ENCODE measurements at regions not wholly inside any gene's neighbourhood (a gene's known extent, or its start where the extent isn't known, plus 50 kb on each side); places are given as distances from the start of the nearest gene placed in this dataset.

DNA sequence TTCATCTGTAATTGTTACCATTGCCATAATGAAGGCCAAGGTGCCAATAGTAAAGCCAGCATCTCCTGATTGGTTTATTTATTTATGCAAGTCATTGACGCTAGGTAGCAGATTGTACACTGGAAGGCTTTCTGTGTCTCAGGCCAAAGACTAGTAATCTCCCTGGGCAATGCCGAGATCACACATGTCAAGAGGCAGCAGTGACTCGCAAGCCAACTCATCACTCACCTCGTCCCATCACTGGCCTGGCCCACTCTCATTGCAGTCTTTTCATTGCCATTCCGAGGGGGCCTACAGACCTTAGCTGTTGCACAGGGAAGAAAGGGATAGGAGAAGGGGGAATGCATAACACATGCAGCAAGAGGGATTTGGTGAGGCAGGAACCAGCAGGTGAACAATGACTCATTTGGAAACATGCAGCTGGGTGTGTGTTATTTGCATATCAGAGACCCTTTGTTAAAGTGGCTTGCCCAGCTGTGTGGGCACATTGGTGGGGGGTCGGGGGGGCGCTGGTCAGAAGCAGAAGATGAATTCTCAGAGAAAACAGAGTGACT is 448.7 kb upstream of the HNRNPA3 start:
- H3K4me3 Mint-ChIP-seq (ENCODE audit: low read depth, unreplicated experiment) = no peak overlapping the region
- intact Hi-C loops (cut with micrococcal nuclease; ENCODE audit: unreplicated experiment) = no loop called here
- TF ChIP-seq, protein P1, sequence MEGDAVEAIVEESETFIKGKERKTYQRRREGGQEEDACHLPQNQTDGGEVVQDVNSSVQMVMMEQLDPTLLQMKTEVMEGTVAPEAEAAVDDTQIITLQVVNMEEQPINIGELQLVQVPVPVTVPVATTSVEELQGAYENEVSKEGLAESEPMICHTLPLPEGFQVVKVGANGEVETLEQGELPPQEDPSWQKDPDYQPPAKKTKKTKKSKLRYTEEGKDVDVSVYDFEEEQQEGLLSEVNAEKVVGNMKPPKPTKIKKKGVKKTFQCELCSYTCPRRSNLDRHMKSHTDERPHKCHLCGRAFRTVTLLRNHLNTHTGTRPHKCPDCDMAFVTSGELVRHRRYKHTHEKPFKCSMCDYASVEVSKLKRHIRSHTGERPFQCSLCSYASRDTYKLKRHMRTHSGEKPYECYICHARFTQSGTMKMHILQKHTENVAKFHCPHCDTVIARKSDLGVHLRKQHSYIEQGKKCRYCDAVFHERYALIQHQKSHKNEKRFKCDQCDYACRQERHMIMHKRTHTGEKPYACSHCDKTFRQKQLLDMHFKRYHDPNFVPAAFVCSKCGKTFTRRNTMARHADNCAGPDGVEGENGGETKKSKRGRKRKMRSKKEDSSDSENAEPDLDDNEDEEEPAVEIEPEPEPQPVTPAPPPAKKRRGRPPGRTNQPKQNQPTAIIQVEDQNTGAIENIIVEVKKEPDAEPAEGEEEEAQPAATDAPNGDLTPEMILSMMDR (IDR thresholded peaks at IDR 0.05; ENCODE audit: unreplicated experiment) = no peak
- no peak for DNase-seq
- H3K27me3 Mint-ChIP-seq (ENCODE audit: unreplicated experiment) = peaks cover 50% of the 10 kb centered on the region
- H3K4me1 Mint-ChIP-seq (ENCODE audit: low read depth, unreplicated experiment) = no peaks in the 10 kb centered on the region
- BruUV-seq (replicated peaks) = no TSS peak
- no peaks in the 10 kb centered on the region for H3K9me3 Mint-ChIP-seq (ENCODE audit: low read depth, unreplicated experiment)
- CTCF ChIA-PET = interaction anchor here (0.6 kb wide), 1 partner anchor 223 kb away, joined by 3 read pairs; no protein-coding TSS in a partner anchor
- no peak overlapping the region for H3K27ac Mint-ChIP-seq (ENCODE audit: unreplicated experiment)
- no peaks in the 10 kb centered on the region for H3K36me3 Mint-ChIP-seq (ENCODE audit: insufficient read depth, unreplicated experiment)

DNA sequence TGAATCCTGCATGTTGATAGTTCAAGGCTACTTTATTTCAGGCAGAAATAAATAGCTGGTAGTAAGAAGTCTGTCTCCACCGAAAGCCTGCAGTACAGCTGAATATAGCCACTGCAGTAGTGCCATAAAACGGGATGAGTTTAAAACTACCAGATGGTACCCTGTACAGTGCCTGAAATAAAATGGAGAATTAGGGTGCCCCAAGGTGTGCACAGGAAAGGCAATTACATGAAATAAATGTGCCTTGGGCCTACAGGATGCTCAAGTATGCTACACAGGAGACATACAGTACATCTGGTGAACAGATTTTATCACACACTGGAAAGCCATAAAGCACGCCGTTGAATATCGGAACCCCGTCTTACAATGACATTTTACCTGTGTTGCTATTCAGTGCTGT is 447.7 kb upstream of the HNRNPA3 start:
- intact Hi-C loops (cut with micrococcal nuclease; ENCODE audit: unreplicated experiment) = no loop called here
- Mint-ChIP-seq H3K36me3 (ENCODE audit: insufficient read depth, unreplicated experiment) (no peaks in the 10 kb centered on the region), H3K27me3 (ENCODE audit: unreplicated experiment) (peaks cover 60% of the 10 kb centered on the region), H3K4me1 (ENCODE audit: low read depth, unreplicated experiment) (no peaks in the 10 kb centered on the region), H3K9me3 (ENCODE audit: low read depth, unreplicated experiment) (no peaks in the 10 kb centered on the region), H3K27ac (ENCODE audit: unreplicated experiment) (no peak overlapping the region), H3K4me3 (ENCODE audit: low read depth, unreplicated experiment) (no peak overlapping the region)
- DNase-seq = no peak
- no TSS peak for BruUV-seq (replicated peaks)
- TF ChIP-seq, protein P1 (IDR thresholded peaks at IDR 0.05; ENCODE audit: unreplicated experiment) = no peak
- CTCF ChIA-PET = no interaction called here

DNA sequence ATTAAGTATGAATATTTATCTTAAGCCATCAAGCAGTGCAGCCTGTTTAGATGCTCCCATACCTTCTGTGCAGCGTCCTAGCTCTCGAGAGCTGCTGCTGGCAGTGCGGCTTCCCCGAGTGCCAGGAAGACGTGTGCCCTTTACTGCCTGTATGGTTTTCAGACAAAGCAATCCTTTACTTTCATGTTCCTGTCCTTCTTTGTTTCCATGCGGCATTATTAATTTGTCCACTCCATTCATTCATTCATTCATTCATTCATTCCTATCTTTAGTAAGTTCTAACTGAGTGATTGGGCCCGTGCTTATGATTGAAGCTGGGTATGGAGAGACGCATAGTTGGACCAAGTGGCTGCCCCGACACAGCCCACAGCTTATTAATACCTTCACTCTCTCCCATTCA is 446.6 kb upstream of the HNRNPA3 start:
- CTCF ChIA-PET = no interaction called here
- intact Hi-C loops (cut with micrococcal nuclease; ENCODE audit: unreplicated experiment) = no loop called here
- Mint-ChIP-seq H3K4me3 (ENCODE audit: low read depth, unreplicated experiment) (no peak overlapping the region), H3K9me3 (ENCODE audit: low read depth, unreplicated experiment) (no peaks in the 10 kb centered on the region), H3K27ac (ENCODE audit: unreplicated experiment) (no peak overlapping the region), H3K27me3 (ENCODE audit: unreplicated experiment) (peaks cover 56% of the 10 kb centered on the region), H3K4me1 (ENCODE audit: low read depth, unreplicated experiment) (no peaks in the 10 kb centered on the region), H3K36me3 (ENCODE audit: insufficient read depth, unreplicated experiment) (no peaks in the 10 kb centered on the region)
- DNase-seq = no peak
- TF ChIP-seq, protein P1 (IDR thresholded peaks at IDR 0.05; ENCODE audit: unreplicated experiment) = no peak
- no TSS peak for BruUV-seq (replicated peaks)

DNA sequence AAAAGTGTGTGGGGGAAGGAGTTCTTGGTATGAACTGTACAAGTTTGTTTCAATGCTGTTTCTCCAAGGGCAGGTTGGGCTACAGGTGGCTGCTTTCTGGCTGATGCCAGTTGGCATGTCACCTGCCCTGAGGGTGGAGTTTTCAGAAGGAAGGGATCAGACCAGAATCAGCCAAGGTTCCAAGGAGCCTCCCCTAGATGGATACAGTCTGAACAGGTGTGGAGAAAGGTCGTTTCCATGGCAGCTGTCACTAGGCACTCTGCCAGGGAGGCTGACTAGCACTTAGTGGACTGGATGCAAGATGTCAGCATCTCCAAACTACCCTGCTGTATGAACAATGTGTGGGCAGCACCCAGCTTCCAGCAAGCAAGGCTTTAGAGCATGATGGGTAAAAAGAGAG is 444.4 kb upstream of the HNRNPA3 start:
- CTCF ChIA-PET = no interaction called here
- Mint-ChIP-seq H3K9me3 (ENCODE audit: low read depth, unreplicated experiment) (peaks cover 3% of the 10 kb centered on the region), H3K27me3 (ENCODE audit: unreplicated experiment) (peaks cover 51% of the 10 kb centered on the region), H3K36me3 (ENCODE audit: insufficient read depth, unreplicated experiment) (no peaks in the 10 kb centered on the region), H3K4me3 (ENCODE audit: low read depth, unreplicated experiment) (no peak overlapping the region), H3K27ac (ENCODE audit: unreplicated experiment) (no peak overlapping the region), H3K4me1 (ENCODE audit: low read depth, unreplicated experiment) (no peaks in the 10 kb centered on the region)
- BruUV-seq (replicated peaks) = no TSS peak
- TF ChIP-seq, protein P1 (IDR thresholded peaks at IDR 0.05; ENCODE audit: unreplicated experiment) = no peak
- intact Hi-C loops (cut with micrococcal nuclease; ENCODE audit: unreplicated experiment) = no loop called here
- peak; percentile 6 for DNase-seq

Data from Calu3 (cell line).